ENCODE measurements at regions not wholly inside any gene's neighbourhood (a gene's known extent, or its start where the extent isn't known, plus 50 kb on each side); places are given as distances from the start of the nearest gene placed in this dataset.

DNA sequence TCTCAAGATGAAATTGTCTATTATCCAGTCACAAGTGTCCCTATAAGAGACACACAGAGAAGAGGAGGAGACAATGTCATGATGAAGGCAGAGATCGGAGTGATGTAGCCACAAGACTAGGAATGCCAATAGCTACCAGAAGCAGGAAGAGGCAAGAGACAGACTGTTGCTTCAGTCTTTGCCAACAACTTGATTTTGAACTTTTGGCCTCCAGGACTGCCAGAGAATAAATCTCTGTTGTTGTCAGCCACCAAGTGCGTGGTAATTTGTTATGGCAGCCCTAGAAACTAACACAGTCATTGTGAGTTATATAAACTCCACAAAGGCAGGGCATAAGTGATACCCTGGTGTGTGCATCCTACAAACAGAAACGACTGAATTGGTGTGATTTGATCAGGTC lies 517.0 kb downstream of the BTBD3 start:
- TF ChIP-seq, protein P1, sequence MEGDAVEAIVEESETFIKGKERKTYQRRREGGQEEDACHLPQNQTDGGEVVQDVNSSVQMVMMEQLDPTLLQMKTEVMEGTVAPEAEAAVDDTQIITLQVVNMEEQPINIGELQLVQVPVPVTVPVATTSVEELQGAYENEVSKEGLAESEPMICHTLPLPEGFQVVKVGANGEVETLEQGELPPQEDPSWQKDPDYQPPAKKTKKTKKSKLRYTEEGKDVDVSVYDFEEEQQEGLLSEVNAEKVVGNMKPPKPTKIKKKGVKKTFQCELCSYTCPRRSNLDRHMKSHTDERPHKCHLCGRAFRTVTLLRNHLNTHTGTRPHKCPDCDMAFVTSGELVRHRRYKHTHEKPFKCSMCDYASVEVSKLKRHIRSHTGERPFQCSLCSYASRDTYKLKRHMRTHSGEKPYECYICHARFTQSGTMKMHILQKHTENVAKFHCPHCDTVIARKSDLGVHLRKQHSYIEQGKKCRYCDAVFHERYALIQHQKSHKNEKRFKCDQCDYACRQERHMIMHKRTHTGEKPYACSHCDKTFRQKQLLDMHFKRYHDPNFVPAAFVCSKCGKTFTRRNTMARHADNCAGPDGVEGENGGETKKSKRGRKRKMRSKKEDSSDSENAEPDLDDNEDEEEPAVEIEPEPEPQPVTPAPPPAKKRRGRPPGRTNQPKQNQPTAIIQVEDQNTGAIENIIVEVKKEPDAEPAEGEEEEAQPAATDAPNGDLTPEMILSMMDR (IDR thresholded peaks at IDR 0.05; ENCODE audit: poor library complexity) = no peak
- no peak for TF ChIP-seq EZH2 (IDR thresholded peaks at IDR 0.05; ENCODE audit: borderline replicate concordance)
- TF ChIP-seq EZH2phosphoT487 (IDR thresholded peaks at IDR 0.05; ENCODE audit: low read depth, severe bottlenecking, unreplicated experiment) = no peak

Data from hepatocyte (in vitro differentiated cells).